Colonic mucosa (tissue), 4 donors: ENCODE measurements at regions not wholly inside any gene's neighbourhood (a gene's known extent, or its start where the extent isn't known, plus 50 kb on each side); places are given as distances from the start of the nearest gene placed in this dataset.

ENCODE experiments used
- DNase-seq: peaks from one replicate; pipeline ENCODE4 v3.0.0-alpha.2; 2020
- H3K27ac ChIP-seq: fragments of 200-600 bp; one replicate; pipeline ENCODE4 v1.8.0; 2021
- H3K27me3 ChIP-seq: fragments of 200-600 bp; one replicate; pipeline ENCODE4 v1.8.0; 2021
- H3K36me3 ChIP-seq: fragments of 200-600 bp; one replicate; pipeline ENCODE4 v1.8.0; 2021
- H3K4me1 ChIP-seq: fragments of 200-600 bp; one replicate; pipeline ENCODE4 v1.8.0; 2021; ENCODE audit warnings: mild to moderate bottlenecking
- H3K4me3 ChIP-seq: fragments of 200-600 bp; one replicate; pipeline ENCODE4 v1.8.0; 2021
- H3K9ac ChIP-seq, 2 donors: one replicate each; pipeline ENCODE4 v1.7.0; 2013; ENCODE audit warnings: control low read depth in 2 of 2, low read depth in 2 of 2, low read length in 2 of 2
- H3K9me3 ChIP-seq: fragments of 200-600 bp; one replicate; pipeline ENCODE4 v1.8.0; 2021
- intact Hi-C: fragments of 100-400 bp; cut with DNase I; formaldehyde crosslinking; loops from one replicate; pipeline ENCODE4 v1.14.1; 2022
- TF ChIP-seq, protein P1 (sequence below): fragments of 200-600 bp; IDR thresholded peaks from one replicate; pipeline ENCODE4 v1.8.0; 2022; ENCODE audit warnings: antibody characterized with exemption, mild to moderate bottlenecking
- donor health status: healthy.
- donor health status: DM: no; HTN: no; CAD: no.
- donor health status: DM: no; HTN: no; CAD: no.

DNA sequence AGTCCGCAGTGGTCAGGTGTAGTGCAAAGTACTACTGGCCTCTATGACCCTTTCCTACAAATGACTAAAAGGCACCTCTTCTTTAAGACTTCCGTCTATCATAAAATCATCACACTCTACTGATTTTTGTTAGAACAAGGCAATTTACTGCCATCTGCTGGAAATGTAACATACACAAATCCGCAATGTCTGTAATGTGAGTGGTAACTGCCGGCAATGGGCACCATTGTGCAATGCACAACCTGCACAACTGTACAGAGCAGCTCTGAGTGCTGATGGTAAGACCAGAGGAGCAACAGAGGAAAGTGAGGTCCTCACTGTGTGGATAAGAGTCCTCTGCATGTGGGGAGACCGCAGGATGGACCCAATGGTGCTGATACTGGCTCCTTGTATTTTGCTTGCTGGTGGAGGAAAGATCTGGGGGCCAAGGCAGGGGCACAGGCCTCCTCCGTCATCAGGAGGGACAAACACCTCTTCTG, 103.7 kb downstream of the ATPSCKMT start:
- Histone ChIP-seq H3K4me1 (no peaks in the 10 kb centered on the region), H3K9me3 (no peaks in the 10 kb centered on the region), H3K9ac (no peak overlapping the region), H3K27ac (no peak overlapping the region), H3K4me3 (no peak overlapping the region), H3K27me3 (no peaks in the 10 kb centered on the region), H3K36me3 (no peaks in the 10 kb centered on the region)
- no peak for DNase-seq
- intact Hi-C loops: no loop called here
- TF ChIP-seq, protein P1, sequence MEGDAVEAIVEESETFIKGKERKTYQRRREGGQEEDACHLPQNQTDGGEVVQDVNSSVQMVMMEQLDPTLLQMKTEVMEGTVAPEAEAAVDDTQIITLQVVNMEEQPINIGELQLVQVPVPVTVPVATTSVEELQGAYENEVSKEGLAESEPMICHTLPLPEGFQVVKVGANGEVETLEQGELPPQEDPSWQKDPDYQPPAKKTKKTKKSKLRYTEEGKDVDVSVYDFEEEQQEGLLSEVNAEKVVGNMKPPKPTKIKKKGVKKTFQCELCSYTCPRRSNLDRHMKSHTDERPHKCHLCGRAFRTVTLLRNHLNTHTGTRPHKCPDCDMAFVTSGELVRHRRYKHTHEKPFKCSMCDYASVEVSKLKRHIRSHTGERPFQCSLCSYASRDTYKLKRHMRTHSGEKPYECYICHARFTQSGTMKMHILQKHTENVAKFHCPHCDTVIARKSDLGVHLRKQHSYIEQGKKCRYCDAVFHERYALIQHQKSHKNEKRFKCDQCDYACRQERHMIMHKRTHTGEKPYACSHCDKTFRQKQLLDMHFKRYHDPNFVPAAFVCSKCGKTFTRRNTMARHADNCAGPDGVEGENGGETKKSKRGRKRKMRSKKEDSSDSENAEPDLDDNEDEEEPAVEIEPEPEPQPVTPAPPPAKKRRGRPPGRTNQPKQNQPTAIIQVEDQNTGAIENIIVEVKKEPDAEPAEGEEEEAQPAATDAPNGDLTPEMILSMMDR: no peak

GRCh38 chr5:10144040-10144439, 105.6 kb downstream of the ATPSCKMT start:
- H3K27me3 ChIP-seq: no peaks in the 10 kb centered on the region
- no peaks in the 10 kb centered on the region for H3K9me3 ChIP-seq
- no peak for DNase-seq
- intact Hi-C loops: no loop called here
- H3K27ac ChIP-seq: no peak overlapping the region
- TF ChIP-seq, protein P1: no peak
- no peak overlapping the region for H3K9ac ChIP-seq
- no peaks in the 10 kb centered on the region for H3K36me3 ChIP-seq
- H3K4me3 ChIP-seq: no peak overlapping the region
- H3K4me1 ChIP-seq: no peaks in the 10 kb centered on the region

DNA sequence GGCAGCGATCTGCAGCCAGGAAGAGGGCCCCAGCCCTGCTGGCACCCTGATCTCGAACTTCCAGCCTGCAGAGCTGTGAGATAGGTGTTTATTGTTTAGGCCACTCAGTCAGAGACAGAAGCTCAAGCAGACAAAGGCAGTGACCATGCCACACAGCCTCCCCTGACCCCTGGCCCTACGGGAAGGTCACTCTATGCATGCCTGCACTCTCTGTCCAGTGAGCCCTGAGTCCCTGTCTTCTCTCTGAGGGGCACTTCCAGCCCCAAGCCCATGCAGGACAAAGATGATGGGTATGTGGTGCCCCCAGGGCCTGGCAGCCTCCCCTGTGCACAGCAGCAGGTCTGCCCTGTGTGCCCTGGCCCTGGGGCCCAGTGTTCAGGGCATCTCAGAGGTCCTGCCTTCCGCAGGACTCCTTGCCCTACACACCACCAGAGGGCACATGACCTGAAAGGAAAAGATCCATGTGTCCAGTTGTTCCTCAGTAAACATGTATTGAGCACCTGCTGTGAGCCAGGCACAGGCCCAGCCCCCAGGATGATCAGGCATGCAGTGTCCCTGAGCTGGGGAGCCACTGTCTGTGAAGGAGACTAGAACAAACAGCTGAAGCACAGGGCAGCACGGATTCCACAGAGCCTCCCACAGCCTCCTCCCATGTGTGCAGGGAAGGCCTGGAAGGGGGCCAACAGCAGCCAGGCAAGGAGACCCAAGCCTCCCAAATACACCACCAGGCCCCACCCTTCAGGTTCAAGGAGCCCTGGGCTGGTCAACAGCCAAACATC, 109.3 kb downstream of the ATPSCKMT start:
- Histone ChIP-seq H3K27ac (no peak overlapping the region), H3K4me3 (no peak overlapping the region), H3K27me3 (no peaks in the 10 kb centered on the region), H3K9me3 (no peaks in the 10 kb centered on the region), H3K36me3 (no peaks in the 10 kb centered on the region), H3K4me1 (no peaks in the 10 kb centered on the region), H3K9ac (no peak overlapping the region)
- no peak for DNase-seq
- TF ChIP-seq, protein P1: no peak
- intact Hi-C loops: no loop called here

GRCh38 chr5:10138395-10139057, 111.2 kb downstream of the ATPSCKMT start:
- no peak overlapping the region for H3K27ac ChIP-seq
- TF ChIP-seq, protein P1: no peak
- no peak overlapping the region for H3K4me3 ChIP-seq
- H3K9me3 ChIP-seq: no peaks in the 10 kb centered on the region
- H3K9ac ChIP-seq: no peak overlapping the region
- intact Hi-C loops: no loop called here
- H3K27me3 ChIP-seq: no peaks in the 10 kb centered on the region
- no peaks in the 10 kb centered on the region for H3K4me1 ChIP-seq
- no peaks in the 10 kb centered on the region for H3K36me3 ChIP-seq
- DNase-seq: no peak

GRCh38 chr5:10133830-10134229, 115.9 kb downstream of the ATPSCKMT start:
- TF ChIP-seq, protein P1: no peak
- Histone ChIP-seq H3K27me3 (no peaks in the 10 kb centered on the region), H3K9me3 (no peaks in the 10 kb centered on the region), H3K27ac (no peak overlapping the region), H3K4me3 (no peak overlapping the region), H3K4me1 (no peaks in the 10 kb centered on the region), H3K36me3 (no peaks in the 10 kb centered on the region), H3K9ac (no peak overlapping the region)
- intact Hi-C loops: no loop called here
- DNase-seq: no peak
